GM23338 (cell line): ENCODE measurements at regions not wholly inside any gene's neighbourhood (a gene's known extent, or its start where the extent isn't known, plus 50 kb on each side); places are given as distances from the start of the nearest gene placed in this dataset.

ENCODE experiments used
- ATAC-seq: fragments of 200-7000 bp; cut with Tn5 transposase; 3 replicates; pipeline ENCODE4 v1.9.1; 2020
- DNase-seq: peaks from one replicate; pipeline ENCODE4 v3.0.0-alpha.2; 2015; ENCODE audit warnings: low spot score
- H2AFZ ChIP-seq: fragments of 200-600 bp; sonication (generic); 2 replicates; pipeline ENCODE4 v1.8.0; 2016; ENCODE audit warnings: antibody characterized with exemption, mild to moderate bottlenecking, moderate library complexity
- H3F3A ChIP-seq: fragments of 200-600 bp; sonication (generic); replicated peaks from 2 replicates; pipeline ENCODE4 v1.8.0; 2017; ENCODE audit warnings: antibody characterized with exemption, mixed run types, low read depth
- H3K27ac ChIP-seq: fragments of 200-600 bp; sonication (generic); 2 replicates; pipeline ENCODE4 v1.6.1; 2016; ENCODE audit warnings: low read depth
- H3K27me3 ChIP-seq: fragments of 200-600 bp; sonication (generic); 2 replicates; pipeline ENCODE4 v1.8.0; 2016; ENCODE audit warnings: mild to moderate bottlenecking, mixed run types, moderate library complexity; ENCODE audit not compliant: insufficient read depth
- H3K36me3 ChIP-seq: fragments of 200-600 bp; sonication (generic); 2 replicates; pipeline ENCODE4 v1.8.0; 2016; ENCODE audit warnings: mild to moderate bottlenecking; ENCODE audit not compliant: insufficient read depth
- H3K4me1 ChIP-seq: fragments of 200-600 bp; sonication (generic); 2 replicates; pipeline ENCODE4 v1.8.0; 2016; ENCODE audit warnings: mild to moderate bottlenecking, moderate library complexity; ENCODE audit not compliant: insufficient read depth
- H3K4me2 ChIP-seq: fragments of 200-600 bp; sonication (generic); 2 replicates; pipeline ENCODE4 v1.7.1; 2017; ENCODE audit warnings: mixed run types
- H3K4me3 ChIP-seq: fragments of 200-600 bp; sonication (generic); 2 replicates; pipeline ENCODE4 v1.6.1; 2016; ENCODE audit warnings: mixed run types
- H3K79me2 ChIP-seq: fragments of 200-600 bp; sonication (generic); replicated peaks from 2 replicates; pipeline ENCODE4 v1.8.0; 2017; ENCODE audit warnings: mild to moderate bottlenecking; ENCODE audit not compliant: insufficient read depth
- H3K9me2 ChIP-seq: fragments of 200-600 bp; sonication (generic); 2 replicates; pipeline ENCODE4 v1.8.0; 2017; ENCODE audit not compliant: insufficient read depth
- H4K20me1 ChIP-seq: fragments of 200-600 bp; sonication (generic); replicated peaks from 2 replicates; pipeline ENCODE4 v1.8.0; 2017; ENCODE audit warnings: mild to moderate bottlenecking; ENCODE audit not compliant: insufficient read depth
- H3K27ac Mint-ChIP-seq: 2 replicates; pipeline ENCODE4 v1.8.0; 2020; ENCODE audit warnings: inconsistent platforms, mild to moderate bottlenecking, moderate library complexity, mixed read lengths
- H3K27me3 Mint-ChIP-seq: 3 replicates; pipeline ENCODE4 v1.8.0; 2022; ENCODE audit warnings: low read depth, mild to moderate bottlenecking, moderate library complexity, mixed read lengths, inconsistent platforms; ENCODE audit not compliant: insufficient read depth, poor library complexity
- H3K36me3 Mint-ChIP-seq: 3 replicates; pipeline ENCODE4 v1.8.0; 2021; ENCODE audit warnings: low read depth, mild to moderate bottlenecking, inconsistent platforms, moderate library complexity, mixed read lengths
- H3K4me1 Mint-ChIP-seq: 3 replicates; pipeline ENCODE4 v1.8.0; 2020; ENCODE audit warnings: mild to moderate bottlenecking, inconsistent platforms, mixed read lengths
- H3K4me3 Mint-ChIP-seq: 3 replicates; pipeline ENCODE4 v1.8.0; 2021; ENCODE audit warnings: moderate library complexity, mild to moderate bottlenecking, inconsistent platforms, mixed read lengths
- H3K9me3 Mint-ChIP-seq: 3 replicates; pipeline ENCODE4 v1.8.0; 2020; ENCODE audit warnings: moderate library complexity, mild to moderate bottlenecking, inconsistent platforms, mixed read lengths
- CREB1 ChIP-seq: fragments of 250-450 bp; sonication (Bioruptor Pico); IDR thresholded peaks from 2 replicates; pipeline ENCODE4 v1.5.0; 2020; ENCODE audit warnings: low read depth, mild to moderate bottlenecking, moderate library complexity
- EZH2 ChIP-seq: fragments of 200-600 bp; sonication (generic); IDR thresholded peaks from one replicate; pipeline ENCODE4 v1.8.0; 2017; ENCODE audit warnings: antibody characterized with exemption, mild to moderate bottlenecking, low read depth; ENCODE audit not compliant: unreplicated experiment
- EZH2phosphoT487 ChIP-seq: fragments of 200-600 bp; sonication (generic); IDR thresholded peaks from one replicate; pipeline ENCODE4 v1.8.1; 2018; ENCODE audit warnings: antibody characterized with exemption; ENCODE audit not compliant: unreplicated experiment
- JUNB ChIP-seq: IDR thresholded peaks from one replicate; pipeline ENCODE4 v1.6.1; 2016; ENCODE audit warnings: antibody characterized with exemption; ENCODE audit not compliant: unreplicated experiment
- NANOG ChIP-seq: IDR thresholded peaks from 2 replicates; pipeline ENCODE4 v1.6.1; 2016; ENCODE audit warnings: antibody characterized with exemption, borderline replicate concordance
- POLR2AphosphoS5 ChIP-seq: IDR thresholded peaks from 2 replicates; pipeline ENCODE4 v1.6.1; 2016; ENCODE audit warnings: antibody characterized with exemption, low read depth
- REST ChIP-seq: IDR thresholded peaks from one replicate; pipeline ENCODE4 v1.6.1; 2018; ENCODE audit warnings: antibody characterized with exemption; ENCODE audit not compliant: unreplicated experiment
- STAT1 ChIP-seq: IDR thresholded peaks from one replicate; pipeline ENCODE4 v1.6.1; 2016; ENCODE audit warnings: antibody characterized with exemption; ENCODE audit not compliant: unreplicated experiment
- ZNF114 ChIP-seq: fragments of 250-450 bp; sonication (Bioruptor Pico); IDR thresholded peaks from 2 replicates; pipeline ENCODE4 v1.5.0; 2020; ENCODE audit warnings: mild to moderate bottlenecking, moderate library complexity
- ZNF331 ChIP-seq: fragments of 250-450 bp; sonication (Bioruptor Pico); IDR thresholded peaks from 2 replicates; pipeline ENCODE4 v1.5.0; 2020; ENCODE audit warnings: low read depth, mild to moderate bottlenecking, moderate library complexity
- ZNF462 ChIP-seq: fragments of 250-450 bp; sonication (Bioruptor Pico); IDR thresholded peaks from 2 replicates; pipeline ENCODE4 v1.5.0; 2020; ENCODE audit warnings: mild to moderate bottlenecking, moderate library complexity
- TF ChIP-seq, protein P1 (sequence below), 2 experiments: fragments of 200-600 bp in 1 of 2; sonication (generic) in 1 of 2; conservative IDR thresholded peaks; 2 replicates each; pipeline versions ENCODE4 v1.5.1 to v1.6.1; 2016 to 2017; ENCODE audit warnings: antibody characterized with exemption in 2 of 2, low read depth in 2 of 2, mild to moderate bottlenecking in 2 of 2, moderate library complexity in 1 of 2

- TF ChIP-seq ZNF462 (no peak), ZNF331 (CRISPR knock-in tag) (no peak), POLR2AphosphoS5 (no peak), JUNB (no peak)
Observed at GRCh38 chr10:36303896-36304295, 661.8 kb upstream of the FZD8 start (continued).

- peaks cover 5% of the 10 kb centered on the region for H3K27me3 Mint-ChIP-seq
- no peak overlapping the region for H3K27ac Mint-ChIP-seq
- no peak overlapping the region for H3K27ac ChIP-seq
- peaks cover 8% of the 10 kb centered on the region; the same call in 2 of the 3 replicates for H3K9me3 Mint-ChIP-seq
- DNase-seq = no peak
- no peaks in the 10 kb centered on the region for H3K27me3 ChIP-seq
- no peak overlapping the region for H3K4me2 ChIP-seq
- H4K20me1 ChIP-seq = no peaks in the 10 kb centered on the region
- ATAC-seq = no peak
- H3K4me1 ChIP-seq = no peaks in the 10 kb centered on the region
- peaks cover 17% of the 10 kb centered on the region for H3K36me3 Mint-ChIP-seq
- H3K36me3 ChIP-seq = no peaks in the 10 kb centered on the region
- no peaks in the 10 kb centered on the region for H3F3A ChIP-seq
- H2AFZ ChIP-seq = no peak overlapping the region
- H3K79me2 ChIP-seq = no peaks in the 10 kb centered on the region
- no peak overlapping the region for H3K4me3 Mint-ChIP-seq
- H3K4me3 ChIP-seq = no peak overlapping the region
- H3K9me2 ChIP-seq = 0 out of 2 replicates have a peak, but pooled peaks cover 2% of the 10 kb centered on the region
- peaks cover 6% of the 10 kb centered on the region; the same call in 2 of the 3 replicates for H3K4me1 Mint-ChIP-seq
- TF ChIP-seq NANOG (no peak), STAT1 (no peak), REST (no peak), ZNF114 (CRISPR knock-in tag) (no peak), POLR2AphosphoS5 (no peak), ZNF331 (CRISPR knock-in tag) (no peak), EZH2 (no peak), CREB1 (CRISPR knock-in tag) (no peak), EZH2phosphoT487 (no peak)
- TF ChIP-seq, protein P1, sequence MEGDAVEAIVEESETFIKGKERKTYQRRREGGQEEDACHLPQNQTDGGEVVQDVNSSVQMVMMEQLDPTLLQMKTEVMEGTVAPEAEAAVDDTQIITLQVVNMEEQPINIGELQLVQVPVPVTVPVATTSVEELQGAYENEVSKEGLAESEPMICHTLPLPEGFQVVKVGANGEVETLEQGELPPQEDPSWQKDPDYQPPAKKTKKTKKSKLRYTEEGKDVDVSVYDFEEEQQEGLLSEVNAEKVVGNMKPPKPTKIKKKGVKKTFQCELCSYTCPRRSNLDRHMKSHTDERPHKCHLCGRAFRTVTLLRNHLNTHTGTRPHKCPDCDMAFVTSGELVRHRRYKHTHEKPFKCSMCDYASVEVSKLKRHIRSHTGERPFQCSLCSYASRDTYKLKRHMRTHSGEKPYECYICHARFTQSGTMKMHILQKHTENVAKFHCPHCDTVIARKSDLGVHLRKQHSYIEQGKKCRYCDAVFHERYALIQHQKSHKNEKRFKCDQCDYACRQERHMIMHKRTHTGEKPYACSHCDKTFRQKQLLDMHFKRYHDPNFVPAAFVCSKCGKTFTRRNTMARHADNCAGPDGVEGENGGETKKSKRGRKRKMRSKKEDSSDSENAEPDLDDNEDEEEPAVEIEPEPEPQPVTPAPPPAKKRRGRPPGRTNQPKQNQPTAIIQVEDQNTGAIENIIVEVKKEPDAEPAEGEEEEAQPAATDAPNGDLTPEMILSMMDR (conservative IDR thresholded peaks at IDR 0.05; ENCODE audit: low read depth in 2 of 2) = no peak
Observed at GRCh38 chr10:36302086-36302485, 660.0 kb upstream of the FZD8 start.
